GM10847 (cell line): ENCODE measurements at regions not wholly inside any gene's neighbourhood (a gene's known extent, or its start where the extent isn't known, plus 50 kb on each side); places are given as distances from the start of the nearest gene placed in this dataset.

Experiments
- POLR2A ChIP-seq: IDR thresholded peaks from 2 replicates; pipeline ENCODE4 v1.6.1; 2011; ENCODE audit not compliant: insufficient read length; ENCODE audit errors: extremely low read depth

- no peak for TF ChIP-seq POLR2A
Observed at GRCh38 chr16:72242757-72243156, 70.8 kb upstream of the PMFBP1 start.

- no peak for TF ChIP-seq POLR2A
Observed at GRCh38 chr16:72241930-72242329, 70.0 kb upstream of the PMFBP1 start.

GRCh38 chr16:72241008-72241407 lies 69.1 kb upstream of the PMFBP1 start:
- TF ChIP-seq POLR2A = no peak

- TF ChIP-seq POLR2A = no peak
Observed at GRCh38 chr16:72240466-72240865, 68.5 kb upstream of the PMFBP1 start.

GRCh38 chr16:72236866-72237265 lies 64.9 kb upstream of the PMFBP1 start:
- no peak for TF ChIP-seq POLR2A

GRCh38 chr16:72234387-72234786 lies 62.4 kb upstream of the PMFBP1 start:
- no peak for TF ChIP-seq POLR2A

GRCh38 chr16:72228014-72228413 lies 56.1 kb upstream of the PMFBP1 start:
- no peak for TF ChIP-seq POLR2A

- TF ChIP-seq POLR2A = no peak
Observed at GRCh38 chr16:72226136-72226535, 54.2 kb upstream of the PMFBP1 start.

GRCh38 chr16:72224260-72224768 lies 52.4 kb upstream of the PMFBP1 start:
- no peak for TF ChIP-seq POLR2A

- no peak for TF ChIP-seq POLR2A
Observed at GRCh38 chr16:72222503-72222902, 50.5 kb upstream of the PMFBP1 start.
